ENCODE measurements at regions not wholly inside any gene's neighbourhood (a gene's known extent, or its start where the extent isn't known, plus 50 kb on each side); places are given as distances from the start of the nearest gene placed in this dataset.

- DNase-seq (ENCODE audit: insufficient read length, low spot score) (no peak), FAIRE-seq (no peak)
Observed at GRCh38 chr10:44674536-44675386, 236.4 kb upstream of the TMEM72 start.

- DNase-seq (ENCODE audit: insufficient read length, low spot score): no peak
- FAIRE-seq: no peak
Observed at GRCh38 chr10:44675387-44675874, 235.7 kb upstream of the TMEM72 start.

- DNase-seq (ENCODE audit: insufficient read length, low spot score) (no peak), FAIRE-seq (no peak)
Observed at GRCh38 chr10:44680764-44681163, 230.4 kb upstream of the TMEM72 start.

DNA sequence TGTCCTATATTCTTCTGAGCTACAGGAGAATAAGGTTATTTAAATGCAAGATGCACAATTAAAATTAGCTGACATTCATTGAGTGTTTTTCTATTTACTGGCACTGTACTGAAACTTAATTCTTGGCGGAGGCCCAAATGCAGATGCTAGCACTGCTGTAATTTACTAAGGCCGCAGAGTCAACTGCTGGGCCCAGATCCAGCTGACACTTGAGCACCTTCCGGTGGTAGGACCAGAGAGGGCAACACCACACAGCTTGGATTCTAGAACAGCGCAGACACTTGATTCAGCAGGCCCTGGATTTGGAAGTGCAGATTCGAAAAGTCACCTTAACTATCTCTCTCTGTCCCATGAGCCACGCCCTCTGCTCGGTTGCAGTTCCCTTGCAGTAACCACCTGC is 228.6 kb upstream of the TMEM72 start:
- DNase-seq (ENCODE audit: insufficient read length, low spot score) (no peak), FAIRE-seq (no peak)

DNA sequence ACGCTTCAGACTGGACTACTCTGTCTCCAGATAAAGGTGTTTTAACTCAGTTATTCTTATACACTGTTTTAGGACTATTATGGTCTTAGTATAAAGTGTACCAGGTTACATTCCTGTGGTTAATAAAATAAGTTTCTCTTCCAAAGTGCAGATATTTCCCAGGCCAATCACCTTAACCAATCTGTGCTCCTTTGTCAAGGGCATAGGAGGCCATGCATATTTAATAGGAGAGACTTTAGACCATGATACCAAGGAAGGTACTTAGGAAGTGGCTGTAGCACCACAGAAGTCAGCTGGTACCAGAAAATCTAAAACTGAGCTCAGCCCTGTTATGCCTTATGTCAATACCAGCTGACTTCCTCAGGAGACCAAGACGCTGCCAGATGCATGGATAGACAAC is 226.5 kb upstream of the TMEM72 start:
- DNase-seq (ENCODE audit: insufficient read length, low spot score) (no peak), FAIRE-seq (no peak)

DNA sequence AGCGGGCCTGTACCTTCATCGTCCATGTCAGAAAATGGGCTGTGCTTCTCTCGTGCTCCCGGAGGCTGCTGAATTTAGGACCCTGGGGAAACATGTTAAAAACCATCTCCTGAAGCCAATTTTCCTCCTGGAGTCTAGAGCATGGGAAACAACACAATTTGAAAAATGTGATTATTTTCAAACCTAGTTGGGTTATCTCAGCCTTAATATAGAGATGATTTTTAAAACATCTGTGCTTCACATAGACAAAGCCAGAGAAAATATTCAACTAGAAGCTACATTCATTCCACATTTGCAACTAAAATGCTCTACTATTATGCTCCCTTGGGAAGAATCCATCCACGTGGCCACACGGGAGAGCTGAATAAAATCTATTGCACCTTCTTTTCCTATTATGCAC is 225.9 kb upstream of the TMEM72 start:
- no peak for FAIRE-seq
- no peak for DNase-seq (ENCODE audit: insufficient read length, low spot score)

DNA sequence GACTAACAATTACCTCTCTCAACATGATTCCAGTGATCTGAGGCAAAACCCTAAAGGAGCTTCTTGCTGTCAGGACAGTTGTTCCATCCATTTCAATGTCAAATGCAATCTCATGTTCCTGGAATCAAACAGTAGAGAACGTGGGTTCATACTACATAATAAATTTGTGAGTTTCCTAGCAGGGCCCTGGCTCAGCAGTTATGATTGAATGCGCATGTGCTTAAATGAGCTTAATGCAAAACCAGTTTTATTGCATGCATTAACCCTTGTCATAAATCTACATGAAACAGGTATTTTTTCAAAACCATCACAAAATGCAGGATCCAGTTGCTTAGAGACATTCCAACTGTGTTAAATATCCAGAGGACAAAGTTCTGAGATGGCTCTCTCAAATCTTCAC is 225.4 kb upstream of the TMEM72 start:
- no peak for DNase-seq (ENCODE audit: insufficient read length, low spot score)
- no peak for FAIRE-seq

DNA sequence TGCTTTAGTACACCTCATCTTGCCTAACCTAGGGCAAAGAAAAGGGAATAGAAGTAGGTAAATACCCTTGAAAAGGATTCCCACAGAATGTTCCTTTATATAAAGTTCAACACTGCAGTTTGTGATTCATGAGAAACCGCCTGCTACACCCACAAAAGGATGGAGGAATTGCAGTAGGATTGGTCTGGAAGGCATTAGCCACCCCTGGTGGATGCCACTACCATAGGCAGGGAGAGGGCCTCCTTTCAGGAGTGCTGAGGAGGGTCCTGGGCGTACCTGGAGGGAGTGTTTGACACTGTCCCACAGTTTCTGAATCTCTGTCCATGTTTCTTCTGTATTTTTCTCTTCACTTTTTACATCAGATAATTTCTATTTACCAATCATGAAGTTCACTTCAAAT is 221.8 kb upstream of the TMEM72 start:
- DNase-seq (ENCODE audit: insufficient read length, low spot score) (no peak), FAIRE-seq (no peak)

- FAIRE-seq: no peak
Observed at GRCh38 chr10:44696496-44696895, 214.6 kb upstream of the TMEM72 start.

DNA sequence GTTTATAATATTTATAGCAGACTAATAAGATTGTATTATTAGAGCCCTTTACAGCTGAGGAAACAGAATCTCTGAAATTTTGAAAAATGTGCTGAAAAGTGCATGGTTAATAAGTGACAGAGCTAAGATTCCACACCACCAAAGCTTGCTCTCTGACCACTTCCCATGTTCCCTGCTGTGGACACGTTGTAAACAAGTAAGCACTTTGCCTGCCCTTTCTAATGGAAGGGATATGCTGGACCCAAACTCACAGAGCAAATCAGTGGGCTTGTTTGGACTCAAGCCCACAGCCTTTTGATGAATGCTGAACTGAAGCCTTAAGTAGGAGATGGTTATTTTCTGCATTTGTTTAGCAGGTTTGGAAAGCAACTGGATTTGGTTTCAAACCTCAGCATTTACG is 214.0 kb upstream of the TMEM72 start:
- DNase-seq (ENCODE audit: insufficient read length, low spot score) (no peak), FAIRE-seq (no peak)

More at GRCh38 chr10:44696496-44696895, 214.6 kb upstream of the TMEM72 start:
- no peak for DNase-seq (ENCODE audit: insufficient read length, low spot score)

GRCh38 chr10:44702531-44702930 is 208.6 kb upstream of the TMEM72 start:
- DNase-seq (ENCODE audit: insufficient read length, low spot score): no peak
- FAIRE-seq: no peak

GRCh38 chr10:44703241-44704155 is 207.6 kb upstream of the TMEM72 start:
- no peak for FAIRE-seq
- peak; percentile 26 for DNase-seq (ENCODE audit: insufficient read length, low spot score)

- no peak for FAIRE-seq
Observed at GRCh38 chr10:44704616-44705015, 206.5 kb upstream of the TMEM72 start.

DNA sequence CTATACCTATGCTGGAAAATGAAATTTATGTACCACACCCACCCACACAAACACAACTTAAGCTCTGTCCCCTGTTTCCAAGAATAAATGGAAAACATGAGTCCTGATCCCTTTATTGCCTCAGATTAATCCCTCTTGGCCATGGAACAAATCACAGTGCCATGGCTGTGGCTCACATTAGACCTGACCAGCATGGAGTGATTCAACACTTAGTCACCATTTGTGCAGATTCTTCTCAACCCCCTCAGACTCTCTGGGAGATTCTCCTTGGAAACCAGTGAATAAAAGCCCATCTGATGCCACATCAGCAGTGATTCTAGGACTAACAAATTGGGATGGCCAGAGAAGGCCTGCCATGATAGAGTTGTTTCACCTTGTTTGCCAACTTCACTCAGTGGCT is 204.4 kb upstream of the TMEM72 start:
- peak; percentile 46 for DNase-seq (ENCODE audit: insufficient read length, low spot score)
- peak; percentile 38 for FAIRE-seq

More at GRCh38 chr10:44704616-44705015, 206.5 kb upstream of the TMEM72 start:
- no peak for DNase-seq (ENCODE audit: insufficient read length, low spot score)

DNA sequence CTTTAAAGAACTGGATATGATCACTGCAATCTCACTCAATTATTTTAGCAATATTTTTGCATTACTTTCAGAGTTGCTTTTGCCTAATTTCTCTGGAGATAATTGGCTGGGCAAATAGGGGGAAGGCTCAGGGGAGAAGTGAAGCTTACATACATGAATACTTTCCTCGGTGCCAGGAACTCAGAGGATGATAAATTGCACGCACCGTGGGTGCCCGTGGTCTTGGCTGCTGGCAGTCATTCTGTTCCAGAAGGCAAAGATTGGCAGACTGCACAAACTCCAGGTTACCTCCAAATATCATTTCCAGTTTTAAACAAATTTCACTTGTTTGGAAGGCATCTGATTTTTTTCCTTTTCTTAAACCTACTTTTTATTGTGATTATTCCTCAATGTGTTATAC is 197.8 kb upstream of the TMEM72 start:
- FAIRE-seq: no peak

DNA sequence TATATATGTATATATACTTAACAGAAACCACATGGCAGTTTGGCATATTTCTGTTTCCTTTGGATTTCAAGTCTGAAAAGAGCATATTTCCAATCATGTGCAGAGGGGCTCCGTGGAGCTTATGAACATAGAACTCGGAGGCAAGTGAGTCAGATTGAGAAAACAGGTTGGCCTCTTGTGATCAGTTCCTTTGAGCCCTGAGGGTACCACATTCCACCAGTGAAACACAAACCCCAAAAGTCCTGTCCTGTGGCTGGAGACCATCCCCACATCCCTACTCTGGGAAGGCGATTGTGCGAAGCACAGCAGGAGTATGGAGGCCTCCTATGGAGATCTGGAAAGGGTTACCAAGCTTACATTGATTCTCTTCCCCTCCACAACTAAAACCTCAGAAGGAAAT is 196.7 kb upstream of the TMEM72 start:
- no peak for FAIRE-seq
- no peak for DNase-seq (ENCODE audit: insufficient read length, low spot score)

More for the DNA sequence above, 197.8 kb upstream of the TMEM72 start:
- no peak for DNase-seq (ENCODE audit: insufficient read length, low spot score)

DNA sequence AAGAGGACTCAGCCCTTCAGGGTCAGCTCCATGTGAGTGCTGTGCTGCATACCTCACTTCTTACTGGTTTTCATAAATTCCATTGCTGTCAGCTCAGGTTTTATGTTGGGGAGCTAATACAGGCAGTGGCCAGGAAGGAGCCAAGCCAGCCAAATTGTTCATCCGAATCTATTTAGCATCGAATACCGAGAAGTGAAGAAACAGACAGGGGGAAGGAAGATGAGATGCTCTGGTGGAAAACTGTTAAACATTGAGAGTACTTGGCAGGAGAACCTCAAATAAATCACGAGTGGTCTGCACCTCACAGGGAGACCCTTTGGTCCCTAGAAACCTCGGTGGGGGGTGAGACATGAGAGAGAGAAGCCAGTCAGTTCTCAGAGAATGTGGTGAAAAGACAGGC is 196.0 kb upstream of the TMEM72 start:
- FAIRE-seq (no peak), DNase-seq (ENCODE audit: insufficient read length, low spot score) (peak; percentile 29)

DNA sequence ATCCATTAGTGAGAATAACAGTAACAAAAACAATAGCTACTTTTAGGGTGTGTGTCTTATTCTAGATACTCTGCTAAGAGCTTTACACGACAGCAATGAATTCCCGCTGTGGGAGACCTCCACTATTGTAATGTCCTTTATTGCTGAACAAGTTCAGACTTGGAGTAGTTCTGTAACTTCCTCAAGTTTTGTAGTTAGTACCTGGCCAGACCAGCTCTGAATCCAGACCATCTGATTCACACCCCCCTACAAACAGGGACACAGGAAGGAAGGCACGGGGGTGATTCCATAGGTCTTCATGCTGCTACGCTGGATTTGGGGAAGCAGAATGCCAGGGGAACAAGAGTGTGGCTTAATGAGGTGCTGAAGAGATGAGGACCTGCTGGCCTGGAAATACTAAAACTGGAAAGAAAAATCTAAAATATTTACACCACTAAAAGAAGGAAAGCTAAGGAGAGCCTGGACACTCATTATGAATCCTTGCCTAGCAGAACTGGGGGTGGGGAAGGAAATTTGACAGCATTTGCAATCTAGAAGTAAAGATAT is 194.6 kb upstream of the TMEM72 start:
- FAIRE-seq: no peak

GRCh38 chr10:44723082-44723481 is 188.1 kb upstream of the TMEM72 start:
- no peak for FAIRE-seq

More for the DNA sequence above, 194.6 kb upstream of the TMEM72 start:
- no peak for DNase-seq (ENCODE audit: insufficient read length, low spot score)

DNA sequence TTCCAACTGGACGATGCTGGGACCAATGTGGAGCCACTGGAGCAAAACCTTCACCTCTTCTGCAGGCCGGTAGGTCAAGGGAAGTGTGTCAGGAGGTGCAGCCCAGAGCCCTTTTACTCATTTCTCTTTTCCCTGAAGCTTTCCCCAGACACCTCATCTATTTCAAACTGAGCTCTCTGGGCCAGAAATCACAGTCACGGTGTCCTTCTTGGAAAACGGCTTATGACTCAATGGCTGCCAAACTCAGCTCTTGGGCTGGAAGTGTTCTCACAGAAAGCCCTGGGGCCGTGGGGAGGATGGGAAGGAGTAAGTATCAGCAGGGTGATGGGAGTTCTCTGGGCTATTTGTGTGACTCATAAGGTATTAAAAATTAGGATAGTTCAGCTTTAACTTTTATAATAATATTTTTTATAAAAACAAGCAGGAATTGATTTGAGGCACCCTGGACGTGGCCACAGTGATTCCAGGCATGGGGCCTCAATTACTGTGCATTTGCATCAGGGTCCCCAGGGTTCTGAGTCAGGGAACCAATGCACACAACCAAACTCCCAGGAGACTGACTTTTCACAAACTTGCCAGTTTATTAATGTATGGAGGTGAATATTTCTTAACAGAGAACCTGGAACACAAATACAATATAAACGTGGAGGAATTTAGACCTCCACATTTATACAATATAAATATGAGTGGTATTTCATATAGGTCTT is 187.4 kb upstream of the TMEM72 start:
- DNase-seq (ENCODE audit: insufficient read length, low spot score): peak; percentile 23

More at GRCh38 chr10:44723082-44723481, 188.1 kb upstream of the TMEM72 start:
- no peak for DNase-seq (ENCODE audit: insufficient read length, low spot score)

More for the DNA sequence above, 187.4 kb upstream of the TMEM72 start:
- no peak for FAIRE-seq
